Sigmoid colon (tissue), 6 donors: ENCODE measurements at regions not wholly inside any gene's neighbourhood (a gene's known extent, or its start where the extent isn't known, plus 50 kb on each side); places are given as distances from the start of the nearest gene placed in this dataset.

Experiments used
- DNase-seq: peaks from one replicate; pipeline ENCODE4 v3.0.0-alpha.2; 2019
- H3K27ac ChIP-seq, 4 donors: fragments of 200-600 bp; sonication (generic); one replicate each; pipeline ENCODE4 v1.5.1; 2016 to 2019; ENCODE audit warnings: mild to moderate bottlenecking in 1 of 4
- H3K27me3 ChIP-seq, 3 donors: fragments of 200-600 bp; sonication (generic); one replicate each; pipeline ENCODE4 v1.5.1; 2019; ENCODE audit warnings: mild to moderate bottlenecking in 1 of 3
- H3K36me3 ChIP-seq, 4 donors: fragments of 200-600 bp; sonication (generic); one replicate each; pipeline ENCODE4 v1.5.1; 2016 to 2019
- H3K4me1 ChIP-seq, 4 donors: fragments of 200-600 bp; sonication (generic); one replicate each; pipeline ENCODE4 v1.5.1; 2017 to 2019
- H3K4me3 ChIP-seq, 4 donors: fragments of 200-600 bp; sonication (generic); one replicate each; pipeline ENCODE4 v1.5.1; 2017 to 2019; ENCODE audit warnings: mild to moderate bottlenecking in 2 of 4, moderate library complexity in 1 of 4
- H3K9me3 ChIP-seq, 4 donors: fragments of 200-600 bp in 3 of 4; sonication (generic) in 3 of 4; one replicate each; pipeline versions ENCODE4 v1.5.1 to v1.6.1; 2013 to 2019
- EP300 ChIP-seq, 4 donors: sonication (generic); formaldehyde crosslinking; IDR thresholded peaks; one replicate each; pipeline ENCODE4 v1.6.1; 2017; ENCODE audit warnings: antibody characterized with exemption in 4 of 4
- POLR2A ChIP-seq, 2 donors: fragments of 450-650 bp; IDR thresholded peaks; one replicate each; pipeline ENCODE4 v1.6.1; 2016; ENCODE audit warnings: antibody characterized with exemption in 2 of 2, mild to moderate bottlenecking in 2 of 2, moderate library complexity in 2 of 2
- POLR2AphosphoS5 ChIP-seq, 4 donors: sonication (generic); formaldehyde crosslinking; IDR thresholded peaks; one replicate each; pipeline ENCODE4 v1.6.1; 2017; ENCODE audit warnings: antibody characterized with exemption in 4 of 4
- WGBS, 2 donors: extraction: QIAGEN DNeasy Blood & Tissue Kit; methylation state at CpG; one replicate each; pipeline ENCODE4 v1.1.7; 2013; 5-methylcytosine and 5-hydroxymethylcytosine counted together
- intact Hi-C: fragments of 100-400 bp; cut with DNase I; formaldehyde crosslinking; loops from one replicate; pipeline ENCODE4 v1.15.1; 2023
- TF ChIP-seq, protein P1 (sequence below), 4 experiments: fragments of 450-650 bp in 3 of 4; fragments of 200-600 bp in 1 of 4; IDR thresholded peaks; one replicate each; pipeline ENCODE4 v1.5.1; 2016 to 2019; ENCODE audit warnings: antibody characterized with exemption in 4 of 4, mild to moderate bottlenecking in 3 of 4, moderate library complexity in 2 of 4
- donor health status: healthy with polysubstance abuse.
- donor health status: healthy.

DNA sequence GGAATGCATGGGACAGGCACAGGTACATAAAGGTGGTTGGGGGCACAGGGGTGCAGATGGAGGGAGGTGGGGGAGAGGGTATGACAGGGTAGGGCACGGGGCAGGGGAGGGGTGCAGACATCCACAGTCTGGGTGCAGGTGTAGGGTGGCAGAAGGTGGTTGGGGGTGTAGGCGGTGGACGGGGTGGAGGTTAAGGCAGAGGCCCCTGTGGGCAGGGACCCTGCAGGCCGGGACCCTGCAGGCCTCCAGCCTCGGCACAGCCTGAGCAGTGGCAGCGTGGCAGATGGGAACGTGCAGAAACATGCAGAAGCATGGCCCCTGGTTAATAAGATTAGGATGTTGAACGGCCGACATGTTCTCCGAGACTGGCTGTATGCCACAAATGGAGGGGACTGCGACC, 115.2 kb downstream of the RBFOX3 start:
- TF ChIP-seq POLR2A (IDR thresholded peaks at IDR 0.05) (no peak), POLR2AphosphoS5 (IDR thresholded peaks at IDR 0.05) (no peak)
- TF ChIP-seq, protein P1, sequence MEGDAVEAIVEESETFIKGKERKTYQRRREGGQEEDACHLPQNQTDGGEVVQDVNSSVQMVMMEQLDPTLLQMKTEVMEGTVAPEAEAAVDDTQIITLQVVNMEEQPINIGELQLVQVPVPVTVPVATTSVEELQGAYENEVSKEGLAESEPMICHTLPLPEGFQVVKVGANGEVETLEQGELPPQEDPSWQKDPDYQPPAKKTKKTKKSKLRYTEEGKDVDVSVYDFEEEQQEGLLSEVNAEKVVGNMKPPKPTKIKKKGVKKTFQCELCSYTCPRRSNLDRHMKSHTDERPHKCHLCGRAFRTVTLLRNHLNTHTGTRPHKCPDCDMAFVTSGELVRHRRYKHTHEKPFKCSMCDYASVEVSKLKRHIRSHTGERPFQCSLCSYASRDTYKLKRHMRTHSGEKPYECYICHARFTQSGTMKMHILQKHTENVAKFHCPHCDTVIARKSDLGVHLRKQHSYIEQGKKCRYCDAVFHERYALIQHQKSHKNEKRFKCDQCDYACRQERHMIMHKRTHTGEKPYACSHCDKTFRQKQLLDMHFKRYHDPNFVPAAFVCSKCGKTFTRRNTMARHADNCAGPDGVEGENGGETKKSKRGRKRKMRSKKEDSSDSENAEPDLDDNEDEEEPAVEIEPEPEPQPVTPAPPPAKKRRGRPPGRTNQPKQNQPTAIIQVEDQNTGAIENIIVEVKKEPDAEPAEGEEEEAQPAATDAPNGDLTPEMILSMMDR (IDR thresholded peaks at IDR 0.05) = no peak
- intact Hi-C loops = no loop called here
- no peaks in the 10 kb centered on the region for H3K9me3 ChIP-seq
- peaks cover 0 to 7% (median 0%) of the 10 kb centered on the region in 4 donors for H3K4me1 ChIP-seq
- 83 to 86% methylated on average over 11 of the region's 11 CpGs for WGBS, 2 donors
- DNase-seq = no peak
- no peaks in the 10 kb centered on the region for H3K36me3 ChIP-seq
- H3K27me3 ChIP-seq = no peaks in the 10 kb centered on the region
- no peak overlapping the region for H3K4me3 ChIP-seq
- no peak overlapping the region for H3K27ac ChIP-seq

DNA sequence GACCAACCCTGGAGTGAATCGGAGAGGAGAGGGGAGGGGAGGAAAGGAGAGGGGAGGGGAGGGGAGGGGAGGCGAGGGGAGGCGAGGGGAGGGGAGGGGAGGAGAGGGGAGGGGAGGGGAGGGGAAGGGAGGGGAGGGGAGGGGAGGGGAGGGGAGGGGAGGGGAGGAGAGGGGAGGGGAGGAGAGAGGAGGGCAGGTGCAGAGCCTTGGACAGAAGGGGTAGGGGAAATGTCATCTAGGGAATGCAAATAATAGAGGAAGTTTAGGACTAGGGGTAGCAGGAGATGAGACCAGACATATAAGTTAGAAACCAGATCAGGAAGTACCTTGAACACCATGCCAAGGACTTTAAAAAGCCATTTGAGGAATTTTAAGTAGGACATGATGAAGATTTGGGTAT, 119.8 kb downstream of the RBFOX3 start:
- Histone ChIP-seq H3K4me1 (peaks cover 0 to 9% (median 2%) of the 10 kb centered on the region in 4 donors), H3K9me3 (no peaks in the 10 kb centered on the region), H3K27me3 (peaks cover 0 to 3% (median 0%) of the 10 kb centered on the region in 3 donors), H3K4me3 (no peak overlapping the region), H3K36me3 (no peaks in the 10 kb centered on the region), H3K27ac (no peak overlapping the region)
- DNase-seq = no peak
- TF ChIP-seq POLR2AphosphoS5 (IDR thresholded peaks at IDR 0.05) = no peak
- TF ChIP-seq, protein P1 (IDR thresholded peaks at IDR 0.05) = no peak
- 57% methylated on average over 1 of the region's 3 CpGs; no CpG with 5 or more reads in 1 of the 2 donors for WGBS, 2 donors
- intact Hi-C loops = no loop called here

DNA sequence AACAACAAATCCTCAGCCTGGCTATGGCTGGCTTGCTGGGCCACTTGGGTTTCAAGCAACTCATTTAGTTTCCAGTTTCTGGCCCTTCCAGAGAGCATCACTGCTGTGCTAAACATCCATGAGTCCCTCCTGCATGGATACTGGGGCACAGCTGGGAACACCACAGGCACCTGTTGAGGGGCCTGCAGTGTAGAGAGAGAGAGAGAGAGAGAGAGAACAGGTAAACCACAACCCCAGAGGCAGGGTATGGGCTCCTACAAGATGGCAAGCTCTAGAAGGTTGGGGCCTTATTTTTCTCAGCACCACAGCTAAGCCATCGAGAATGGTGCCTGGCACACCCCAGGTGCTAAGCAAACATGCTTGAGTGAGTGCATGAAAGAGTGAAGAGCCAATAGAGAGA, 120.3 kb downstream of the RBFOX3 start:
- intact Hi-C loops = no loop called here
- Histone ChIP-seq H3K27me3 (peaks cover 0 to 3% (median 0%) of the 10 kb centered on the region in 3 donors), H3K4me1 (peaks cover 0 to 13% (median 4%) of the 10 kb centered on the region in 4 donors), H3K36me3 (no peaks in the 10 kb centered on the region), H3K27ac (no peak overlapping the region), H3K9me3 (no peaks in the 10 kb centered on the region), H3K4me3 (no peak overlapping the region)
- WGBS, 2 donors = 11 to 49% methylated on average over 1 of the region's 1 CpG
- TF ChIP-seq POLR2A (IDR thresholded peaks at IDR 0.05) (no peak), EP300 (IDR thresholded peaks at IDR 0.05) (no peak), POLR2AphosphoS5 (IDR thresholded peaks at IDR 0.05) (no peak)
- TF ChIP-seq, protein P1 (IDR thresholded peaks at IDR 0.05) = no peak
- DNase-seq = no peak

DNA sequence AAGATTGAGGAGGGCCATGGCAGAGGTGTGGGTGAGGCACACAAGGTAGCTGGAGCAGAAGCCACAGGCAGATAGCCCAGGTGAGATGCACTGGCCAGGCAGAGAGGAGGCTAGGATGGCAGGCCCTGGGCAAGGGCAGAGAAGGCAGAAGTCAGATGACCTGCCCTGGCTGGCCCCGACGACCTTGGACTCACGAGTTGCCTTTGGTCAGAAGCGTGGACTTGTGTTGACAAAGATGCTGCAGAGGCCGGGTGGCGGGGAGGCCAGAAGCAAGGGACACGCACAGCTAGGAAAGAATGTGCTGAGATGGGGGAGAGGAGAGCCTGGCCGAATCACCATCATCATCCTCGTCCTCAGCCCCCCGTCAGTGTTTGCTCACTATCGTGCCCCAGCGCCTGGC, 123.7 kb downstream of the RBFOX3 start:
- no peaks in the 10 kb centered on the region for H3K9me3 ChIP-seq
- H3K4me1 ChIP-seq = peaks cover 0 to 14% (median 7%) of the 10 kb centered on the region in 4 donors
- intact Hi-C loops = no loop called here
- no peak overlapping the region for H3K4me3 ChIP-seq
- H3K27ac ChIP-seq = no peak overlapping the region
- peaks cover 0 to 3% (median 0%) of the 10 kb centered on the region in 3 donors for H3K27me3 ChIP-seq
- TF ChIP-seq POLR2AphosphoS5 (IDR thresholded peaks at IDR 0.05) (no peak), POLR2A (IDR thresholded peaks at IDR 0.05) (no peak), EP300 (IDR thresholded peaks at IDR 0.05) (no peak)
- TF ChIP-seq, protein P1 (IDR thresholded peaks at IDR 0.05) = no peak
- no peak for DNase-seq
- peaks cover 0 to 5% (median 1%) of the 10 kb centered on the region in 4 donors for H3K36me3 ChIP-seq
- WGBS, 2 donors = 66 to 82% methylated on average over 12 of the region's 12 CpGs

DNA sequence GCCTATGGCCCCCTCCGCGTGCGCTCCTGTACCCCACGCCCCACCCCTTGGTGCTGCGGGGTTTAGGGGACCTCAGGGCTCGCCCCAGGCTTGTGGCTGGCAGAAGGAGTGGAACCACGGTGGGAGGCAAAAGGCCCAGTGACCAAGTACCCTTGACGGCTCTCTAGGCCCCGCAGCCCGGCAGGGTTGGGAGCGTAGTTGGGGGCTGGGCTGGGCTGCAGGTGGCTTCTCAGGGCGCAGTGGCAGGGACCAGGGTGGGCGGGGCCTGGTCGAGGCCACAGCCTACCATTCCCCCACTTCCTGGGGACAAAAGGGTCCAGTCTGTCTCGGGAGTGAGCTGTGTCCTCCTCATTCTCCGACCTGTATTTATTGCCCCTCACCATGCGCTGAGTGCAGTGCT, 124.9 kb downstream of the RBFOX3 start:
- H3K27me3 ChIP-seq = peaks cover 0 to 3% (median 0%) of the 10 kb centered on the region in 3 donors
- peaks cover 0 to 17% (median 4%) of the 10 kb centered on the region in 4 donors for H3K36me3 ChIP-seq
- TF ChIP-seq, protein P1 (IDR thresholded peaks at IDR 0.05) = no peak
- H3K27ac ChIP-seq = no peak overlapping the region
- 49 to 50% methylated on average over 17 of the region's 17 CpGs for WGBS, 2 donors
- H3K4me3 ChIP-seq = no peak overlapping the region
- H3K9me3 ChIP-seq = no peaks in the 10 kb centered on the region
- peaks cover 0 to 14% (median 7%) of the 10 kb centered on the region in 4 donors for H3K4me1 ChIP-seq
- intact Hi-C loops = no loop called here
- no peak for DNase-seq
